OCI-LY7 (cell line): ENCODE measurements at regions not wholly inside any gene's neighbourhood (a gene's known extent, or its start where the extent isn't known, plus 50 kb on each side); places are given as distances from the start of the nearest gene placed in this dataset.

Source experiments
- BruUV-seq: library from RNA; stranded (reverse); fragments of 400-500 nt; replicated peaks from 2 replicates; lab custom pipeline; 2021; lab: Mats Ljungman, UMichigan
- CTCF ChIA-PET: fragments of 300-600 bp; sonication (Branson Sonifier 250); formaldehyde crosslinking; loops from one replicate; lab custom pipeline; 2022; ENCODE audit warnings: antibody characterized with exemption; ENCODE audit not compliant: unreplicated experiment; lab: Charles Lee
- POLR2A ChIA-PET: fragments of 300-600 bp; sonication (Branson Sonifier 250); formaldehyde crosslinking; loops from one replicate; lab custom pipeline; 2022; ENCODE audit warnings: antibody characterized with exemption; lab: Charles Lee
- DNase-seq: peaks from one replicate; pipeline ENCODE4 v3.0.0-alpha.2; 2015; ENCODE audit warnings: low spot score
- H2AFZ ChIP-seq: fragments of 200-600 bp; sonication (generic), shearing (Covaris generic); 2 replicates; pipeline ENCODE4 v1.6.1; 2014; ENCODE audit warnings: mild to moderate bottlenecking, antibody characterized with exemption, low read length, moderate library complexity
- H3K27ac ChIP-seq: fragments of 200-600 bp; sonication (generic); 2 replicates; pipeline ENCODE4 v1.5.1; 2014; ENCODE audit warnings: mixed run types, low read depth, mild to moderate bottlenecking, moderate library complexity, low read length, inconsistent platforms; ENCODE audit not compliant: poor library complexity, severe bottlenecking
- H3K36me3 ChIP-seq: fragments of 200-600 bp; sonication (generic); 2 replicates; pipeline ENCODE4 v1.6.1; 2014; ENCODE audit warnings: mild to moderate bottlenecking, antibody characterized with exemption, low read length, moderate library complexity, mixed read lengths; ENCODE audit not compliant: insufficient read depth
- H3K4me1 ChIP-seq: fragments of 200-600 bp; sonication (generic); 2 replicates; pipeline ENCODE4 v1.5.1; 2014; ENCODE audit warnings: mild to moderate bottlenecking, low read length; ENCODE audit not compliant: insufficient read depth, poor library complexity, severe bottlenecking
- H3K4me2 ChIP-seq: fragments of 200-600 bp; sonication (generic); 2 replicates; pipeline ENCODE4 v1.6.1; 2014; ENCODE audit warnings: mild to moderate bottlenecking, low read length
- H3K4me3 ChIP-seq: fragments of 200-600 bp; sonication (generic); 2 replicates; pipeline ENCODE4 v1.5.1; 2014; ENCODE audit warnings: mild to moderate bottlenecking, low read depth, low read length; ENCODE audit not compliant: poor library complexity, severe bottlenecking
- H3K79me2 ChIP-seq: fragments of 200-600 bp; sonication (generic); 2 replicates; pipeline ENCODE4 v1.6.1; 2016; ENCODE audit warnings: low read depth, mild to moderate bottlenecking, low read length, moderate library complexity, mixed read lengths; ENCODE audit not compliant: insufficient read depth
- H3K9me2 ChIP-seq: fragments of 200-600 bp; sonication (generic); 2 replicates; pipeline ENCODE4 v1.6.1; 2016; ENCODE audit warnings: mild to moderate bottlenecking, low read length, mixed read lengths; ENCODE audit not compliant: insufficient read depth
- H3K9me3 ChIP-seq: fragments of 200-600 bp; sonication (generic); 2 replicates; pipeline ENCODE4 v1.6.1; 2014; ENCODE audit warnings: mild to moderate bottlenecking, mixed run types, low read length, mixed read lengths
- H4K20me1 ChIP-seq: fragments of 200-600 bp; sonication (generic); 2 replicates; pipeline ENCODE4 v1.6.1; 2014; ENCODE audit warnings: mild to moderate bottlenecking, antibody characterized with exemption, low read length, moderate library complexity, mixed read lengths; ENCODE audit not compliant: insufficient read depth
- CTCF ChIP-seq: fragments of 200-600 bp; sonication (generic); conservative IDR thresholded peaks from 2 replicates; pipeline ENCODE4 v1.5.1; 2014; ENCODE audit warnings: mild to moderate bottlenecking, antibody characterized with exemption, low read length, moderate library complexity, mixed read lengths
- EZH2phosphoT487 ChIP-seq: fragments of 200-600 bp; sonication (generic); IDR thresholded peaks from 2 replicates; pipeline ENCODE4 v1.6.1; 2018; ENCODE audit warnings: low read depth, borderline replicate concordance, mild to moderate bottlenecking, mixed run types, antibody characterized with exemption, low read length, moderate library complexity, mixed read lengths
- intact Hi-C: fragments of 100-400 bp; cut with micrococcal nuclease; formaldehyde crosslinking; loops from one replicate; pipeline ENCODE4 v1.10.0; 2022; ENCODE audit not compliant: unreplicated experiment

DNA sequence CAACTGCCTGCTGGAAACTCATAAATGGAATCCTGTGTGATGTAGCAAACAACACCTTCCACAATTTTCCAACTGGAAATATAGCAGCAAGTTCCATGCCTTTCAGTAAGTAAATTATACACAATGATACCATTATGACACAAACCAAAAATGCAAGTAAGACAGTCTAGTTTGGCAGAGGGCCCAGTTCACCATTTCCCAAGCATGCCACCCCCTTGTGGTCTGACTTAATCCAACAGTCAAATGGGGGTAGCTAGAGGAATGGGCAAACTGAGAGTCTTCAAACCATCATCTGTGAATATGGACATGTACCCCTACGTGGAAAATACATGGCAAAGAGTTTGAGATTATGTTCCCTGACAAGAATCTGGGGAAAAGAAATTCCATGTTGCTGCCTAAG, 137.6 kb upstream of the VWC2 start:
- ChIA-PET POLR2A (no interaction called here), CTCF (no interaction called here)
- TF ChIP-seq CTCF: peak; percentile 62
- TF ChIP-seq EZH2phosphoT487: no peak
- Histone ChIP-seq H3K27ac (no peak overlapping the region), H3K9me3 (no peaks in the 10 kb centered on the region), H3K4me2 (no peak overlapping the region), H4K20me1 (no peaks in the 10 kb centered on the region), H3K79me2 (no peaks in the 10 kb centered on the region), H3K4me3 (no peak overlapping the region), H3K36me3 (no peaks in the 10 kb centered on the region), H3K4me1 (no peaks in the 10 kb centered on the region), H3K9me2 (no peaks in the 10 kb centered on the region; the same call in 1 of the 2 replicates), H2AFZ (no peak overlapping the region)
- no TSS peak for BruUV-seq
- DNase-seq: peak; percentile 29
- intact Hi-C loops: loop anchor here (10.0 kb wide), 1 partner anchor 159 kb away; no protein-coding TSS in a partner anchor

- TF ChIP-seq CTCF (no peak), EZH2phosphoT487 (no peak)
- Histone ChIP-seq H3K27ac (no peak overlapping the region), H3K36me3 (no peaks in the 10 kb centered on the region), H3K9me3 (no peaks in the 10 kb centered on the region), H2AFZ (no peak overlapping the region), H3K4me3 (no peak overlapping the region), H4K20me1 (no peaks in the 10 kb centered on the region), H3K79me2 (no peaks in the 10 kb centered on the region), H3K4me1 (no peaks in the 10 kb centered on the region), H3K4me2 (no peak overlapping the region), H3K9me2 (no peaks in the 10 kb centered on the region; the same call in 1 of the 2 replicates)
- DNase-seq: no peak
- ChIA-PET POLR2A (no interaction called here), CTCF (no interaction called here)
- intact Hi-C loops: loop anchor here (10.0 kb wide), 1 partner anchor 158 kb away; no protein-coding TSS in a partner anchor
- no TSS peak for BruUV-seq
Observed at GRCh38 chr7:49636400-49636799, 137.0 kb upstream of the VWC2 start.

DNA sequence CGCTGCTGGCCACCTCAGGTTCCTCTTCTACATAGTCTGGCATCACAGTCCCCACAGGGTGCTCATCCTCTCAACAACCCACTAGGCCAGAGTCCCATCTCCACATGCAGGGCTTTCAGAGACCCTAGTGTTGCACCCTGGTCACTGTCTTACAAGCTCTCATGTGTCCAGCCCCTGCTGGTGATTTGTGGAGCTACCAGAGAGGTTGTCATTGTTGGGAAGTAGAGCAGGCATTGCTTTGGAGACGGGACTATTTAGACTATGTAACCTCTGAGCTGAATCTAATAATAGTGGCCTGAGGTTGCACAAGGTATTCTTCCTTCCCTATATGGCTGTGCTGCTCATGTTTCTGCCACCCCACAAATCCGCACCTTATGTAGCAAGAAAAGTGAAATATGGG, 135.3 kb upstream of the VWC2 start:
- peak; percentile 16 for DNase-seq
- no peak overlapping the region for H3K27ac ChIP-seq
- H3K36me3 ChIP-seq: no peaks in the 10 kb centered on the region
- CTCF ChIA-PET: interaction anchor here (1.7 kb wide), 1 partner anchor 21 kb away, joined by 3 read pairs; no protein-coding TSS in a partner anchor
- H3K79me2 ChIP-seq: no peaks in the 10 kb centered on the region
- H3K4me2 ChIP-seq: no peak overlapping the region
- H4K20me1 ChIP-seq: no peaks in the 10 kb centered on the region
- H3K4me3 ChIP-seq: no peak overlapping the region
- no peaks in the 10 kb centered on the region for H3K4me1 ChIP-seq
- intact Hi-C loops: loop anchor here (10.0 kb wide), 1 partner anchor 157 kb away; no protein-coding TSS in a partner anchor
- BruUV-seq: no TSS peak
- POLR2A ChIA-PET: interaction anchor here (0.7 kb wide), 1 partner anchor 674 kb away, joined by 3 read pairs; no protein-coding TSS in a partner anchor
- H2AFZ ChIP-seq: no peak overlapping the region
- no peaks in the 10 kb centered on the region for H3K9me3 ChIP-seq
- no peaks in the 10 kb centered on the region; the same call in 1 of the 2 replicates for H3K9me2 ChIP-seq
- TF ChIP-seq CTCF (peak; percentile 44; the same call in 1 of the 2 replicates), EZH2phosphoT487 (no peak)
